ENCODE measurements at regions not wholly inside any gene's neighbourhood (a gene's known extent, or its start where the extent isn't known, plus 50 kb on each side); places are given as distances from the start of the nearest gene placed in this dataset.
"Not testable (repeated sequence)": the region's sequence is repeated elsewhere in the genome, so short reads cannot be mapped to it uniquely, and the experiment has no call there.

DNA sequence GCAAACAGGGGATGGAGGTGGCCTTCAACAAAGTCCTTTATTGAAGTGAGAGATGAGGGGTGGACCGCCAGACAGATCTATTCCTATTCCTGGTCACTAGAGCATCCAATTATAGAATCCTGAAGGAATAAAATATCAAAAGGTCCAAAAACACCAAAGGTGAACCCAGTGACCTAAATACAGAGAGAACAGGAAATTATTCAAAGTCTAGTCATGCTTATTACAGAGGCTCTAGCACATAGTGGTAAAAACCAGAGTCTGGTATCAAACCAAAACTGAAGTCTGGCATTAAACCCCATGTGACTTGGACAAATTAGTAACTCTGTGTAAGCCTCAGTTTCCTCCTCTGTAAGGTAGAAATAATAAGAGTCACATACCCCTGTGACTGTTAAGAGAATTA, 100.5 kb upstream of the SNX2 start:
- no peak for DNase-seq

DNA sequence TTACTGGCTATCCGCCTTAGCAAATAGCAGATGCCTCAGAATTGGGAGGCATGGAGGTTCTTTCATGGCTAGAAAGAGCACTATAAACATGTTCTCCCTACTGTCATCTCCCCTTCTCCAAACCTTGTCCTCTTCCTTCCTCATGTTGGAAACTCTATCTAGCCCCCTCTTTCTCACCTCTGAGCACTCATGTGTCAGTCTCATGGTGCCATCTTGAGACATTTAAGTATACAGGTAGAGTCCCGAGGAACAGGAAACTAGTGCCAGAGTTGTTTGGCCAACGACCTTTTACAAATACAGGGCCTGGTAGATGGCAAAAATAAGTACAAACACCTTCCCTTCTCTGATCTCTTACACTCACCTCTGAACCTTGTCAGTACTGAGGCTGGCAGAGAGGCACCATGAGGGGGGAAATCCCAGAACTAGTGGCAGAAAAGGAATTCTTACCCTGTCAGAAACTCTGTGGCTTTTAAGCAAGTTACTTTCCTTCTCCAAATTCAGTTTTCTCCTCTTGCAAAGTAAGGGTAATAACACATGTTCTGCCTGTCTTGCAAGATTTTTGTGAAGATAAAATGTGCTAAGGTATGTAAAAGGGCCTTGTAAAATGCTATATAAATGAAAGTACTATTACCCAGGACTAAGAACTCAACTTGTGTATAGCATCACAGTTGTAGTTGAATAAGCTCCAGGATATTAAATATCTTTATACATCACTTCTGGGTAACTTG, 94.1 kb upstream of the SNX2 start:
- DNase-seq = no peak

DNA sequence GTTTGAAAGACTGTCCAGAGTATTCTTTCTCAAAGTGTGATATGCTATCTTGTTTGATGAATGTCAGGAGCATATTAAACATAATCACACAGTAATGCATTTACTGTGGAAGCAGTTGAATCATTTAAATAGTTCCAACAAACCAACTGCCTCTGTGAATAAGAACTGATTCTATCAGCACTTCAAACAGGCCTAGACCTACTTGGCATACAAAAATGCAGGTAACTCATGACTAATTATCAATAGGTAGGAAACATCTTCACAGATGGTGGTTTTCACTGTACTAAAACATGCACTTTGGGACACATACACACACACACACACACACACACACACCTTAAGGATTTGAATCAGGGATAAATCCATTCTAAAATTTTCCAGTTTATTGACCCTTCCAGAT, 91.2 kb upstream of the SNX2 start:
- no peak for DNase-seq

DNA sequence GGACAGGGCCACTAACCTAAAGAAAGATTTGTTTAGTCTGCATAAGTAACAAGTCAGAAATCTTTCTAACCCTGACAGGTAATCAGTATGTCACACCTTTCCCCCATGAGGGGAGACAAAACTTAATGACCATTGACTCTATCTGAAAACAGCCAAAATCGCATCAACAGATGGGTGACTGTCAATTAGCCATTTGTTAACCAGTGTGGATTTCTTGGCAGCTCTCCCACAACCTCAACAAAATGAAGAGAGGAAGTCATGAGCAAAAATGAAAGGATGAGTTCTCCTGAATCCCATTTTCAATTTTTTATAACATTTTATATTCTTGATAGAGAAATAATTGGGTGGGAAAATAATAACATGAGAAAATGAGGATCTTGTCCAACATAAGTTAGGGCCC, 84.6 kb upstream of the SNX2 start:
- no peak for DNase-seq

DNA sequence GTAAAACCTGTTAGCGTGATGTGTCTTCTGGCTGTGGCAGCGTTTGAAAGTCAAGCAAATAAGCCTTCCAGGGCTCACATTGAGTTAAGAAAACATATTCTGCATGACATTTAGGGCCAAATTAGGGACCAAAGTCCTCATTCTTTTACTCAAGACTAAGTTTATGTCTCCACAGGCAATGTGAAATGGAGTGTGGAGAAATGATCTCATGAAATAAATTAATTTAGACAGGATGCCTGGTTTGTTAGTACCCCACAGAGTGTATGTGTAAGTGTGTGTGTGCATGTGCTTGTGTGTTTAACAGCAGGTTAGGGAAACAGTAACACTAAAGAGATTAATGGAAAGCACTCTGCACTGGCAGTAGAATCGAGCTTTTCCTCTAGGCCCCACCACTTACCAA, 82.9 kb upstream of the SNX2 start:
- no peak for DNase-seq

DNA sequence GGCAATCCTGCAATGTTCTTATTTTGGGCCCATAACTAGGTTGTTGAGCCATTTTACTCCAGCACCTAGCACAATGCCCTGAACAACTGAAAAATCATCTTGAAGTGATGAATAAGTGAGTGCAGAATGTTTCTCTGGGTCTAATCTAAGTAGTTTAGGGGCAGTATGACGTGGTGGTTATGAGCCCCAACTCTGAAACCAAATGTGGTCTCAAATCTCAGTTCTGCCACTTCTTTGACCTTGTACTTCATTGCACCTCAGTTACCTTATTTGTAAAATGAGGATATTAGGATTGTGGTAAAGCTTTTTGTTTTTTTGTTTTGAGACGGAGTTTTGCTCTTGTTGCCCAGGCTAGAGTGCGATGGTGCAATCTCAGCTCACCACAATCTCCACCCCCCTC, 80.9 kb upstream of the SNX2 start:
- no peak for DNase-seq

DNA sequence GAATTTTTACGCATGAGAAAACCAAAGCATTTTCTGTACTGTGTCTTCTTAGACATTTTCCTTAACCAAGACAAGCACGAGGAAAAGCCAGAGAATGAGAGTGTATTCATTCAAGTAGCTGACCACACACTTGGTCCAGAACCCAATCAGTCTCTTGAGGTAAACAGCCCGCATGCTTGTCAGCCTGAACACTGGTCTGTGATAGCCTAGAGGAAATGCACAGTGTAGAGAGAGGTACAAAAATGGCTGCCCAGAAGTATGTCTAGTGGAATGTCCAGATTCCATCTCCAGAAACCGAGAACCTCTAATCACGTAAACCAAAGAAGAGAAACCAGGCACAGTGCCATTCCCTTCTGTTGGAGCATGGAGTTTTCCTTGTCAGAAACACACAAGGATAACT, 80.0 kb upstream of the SNX2 start:
- DNase-seq = no peak

DNA sequence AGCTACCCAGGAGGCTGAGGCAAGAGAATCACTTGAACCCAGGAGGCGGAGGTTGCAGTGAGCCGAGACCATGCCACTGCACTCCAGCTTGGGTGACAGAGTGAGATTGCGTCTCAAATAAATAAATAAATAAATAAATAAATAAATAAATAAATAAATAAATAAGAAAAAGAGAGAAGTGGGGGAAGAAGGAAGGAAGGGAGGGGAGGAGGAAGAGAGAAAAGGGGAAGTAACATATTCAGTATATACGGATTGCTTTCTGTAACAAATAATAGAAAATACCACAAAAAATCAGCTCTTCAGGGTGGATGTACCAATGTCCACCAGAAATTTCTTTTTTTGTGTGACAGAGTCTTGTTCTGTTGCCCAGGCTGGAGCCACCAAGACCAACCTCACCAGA, 78.1 kb upstream of the SNX2 start:
- not testable (repeated sequence) for DNase-seq

DNA sequence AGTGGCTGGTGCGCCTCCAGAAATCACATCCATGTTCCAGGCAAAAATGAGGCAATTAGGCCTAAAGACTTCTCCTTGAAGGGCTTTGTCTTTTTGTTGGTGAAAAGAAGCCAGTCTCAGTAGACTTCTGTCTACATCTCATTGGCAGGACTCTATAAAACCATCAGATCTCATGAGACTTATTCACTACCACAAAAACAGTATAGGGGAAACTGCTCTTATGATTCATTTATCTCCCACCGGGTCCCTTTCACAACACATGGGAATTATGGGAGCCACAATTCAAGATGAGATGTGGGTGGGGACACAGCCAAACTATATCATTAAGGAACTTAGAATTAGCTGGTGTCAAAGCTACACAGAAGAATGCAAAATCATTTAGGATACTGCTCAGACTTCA, 77.7 kb upstream of the SNX2 start:
- DNase-seq = no peak

DNA sequence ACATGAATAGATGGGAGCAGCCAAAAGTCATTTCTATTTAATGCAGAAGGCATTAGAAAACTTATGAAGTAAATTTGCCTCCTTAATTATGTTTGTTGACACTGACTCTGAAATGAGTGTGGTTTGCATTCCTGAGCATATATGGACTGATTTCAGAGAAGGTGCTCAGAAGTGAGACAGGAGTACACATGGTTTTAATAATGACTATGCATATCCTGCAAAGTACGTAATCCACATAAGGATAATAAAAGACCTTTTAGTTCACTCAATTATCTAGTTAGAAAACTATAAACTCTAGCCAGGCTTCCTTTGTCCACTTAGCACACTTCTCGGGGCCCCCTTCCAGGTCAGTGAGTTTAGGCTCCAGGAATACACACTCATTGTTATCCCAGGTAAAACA, 75.7 kb upstream of the SNX2 start:
- no peak for DNase-seq

DNA sequence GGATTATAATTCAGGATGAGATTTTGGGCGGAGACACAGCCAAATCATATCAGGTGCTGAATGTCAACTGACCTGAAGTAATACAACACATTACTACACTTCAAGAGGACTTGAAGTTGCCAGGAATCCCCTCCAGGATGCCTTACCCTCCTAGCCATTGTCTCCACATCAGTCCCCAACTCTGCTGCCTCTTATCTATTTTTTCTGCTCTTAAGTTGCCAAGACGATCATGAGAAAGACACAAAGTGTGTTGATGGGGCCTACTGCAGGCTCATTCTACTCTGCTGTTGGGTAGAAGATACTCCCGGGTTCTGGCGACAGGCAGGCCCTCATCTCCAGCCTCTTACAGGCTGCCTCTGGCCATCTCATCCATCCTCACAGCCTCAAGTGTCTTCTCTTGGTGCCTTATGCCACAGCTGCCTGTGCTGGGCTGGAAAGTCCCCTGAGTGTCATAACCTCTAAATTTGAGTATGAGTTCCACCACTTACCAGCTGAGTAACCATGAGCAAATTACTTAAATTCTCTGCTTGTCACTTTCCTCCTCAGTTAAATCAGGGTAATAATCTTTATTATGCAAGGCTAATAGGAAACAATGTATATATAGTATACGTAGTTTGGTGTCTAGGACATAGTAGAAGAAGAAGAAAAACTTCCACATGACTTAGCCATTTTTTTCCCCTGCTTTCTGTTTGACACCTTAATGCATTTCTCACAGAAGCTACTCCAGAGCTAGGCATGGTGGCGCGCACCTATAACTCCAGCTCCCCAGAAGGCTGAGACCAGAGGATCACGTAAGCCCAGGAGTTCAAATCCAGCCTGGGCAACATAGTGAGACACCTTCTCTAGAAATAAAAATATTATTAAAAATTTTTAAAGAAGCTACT, 73.0 kb upstream of the SNX2 start:
- DNase-seq = peak; percentile 64

DNA sequence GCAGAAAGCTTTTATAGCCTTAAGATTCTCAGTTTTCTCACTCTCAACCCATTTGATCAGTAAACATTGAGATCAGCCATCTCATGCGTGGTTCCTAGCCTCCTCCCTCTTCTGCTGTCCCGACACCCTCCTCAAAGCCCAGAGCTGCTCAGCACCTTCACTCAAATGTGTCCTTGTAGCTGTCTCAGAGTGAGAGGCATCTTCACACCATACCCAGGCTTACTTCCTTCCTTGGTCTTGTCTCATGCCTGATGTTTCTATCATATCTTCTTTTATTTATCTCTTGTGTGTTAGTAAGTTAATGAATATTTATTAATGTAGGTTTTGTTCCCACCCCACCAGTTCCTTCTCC, 72.4 kb upstream of the SNX2 start:
- DNase-seq = peak; percentile 35

DNA sequence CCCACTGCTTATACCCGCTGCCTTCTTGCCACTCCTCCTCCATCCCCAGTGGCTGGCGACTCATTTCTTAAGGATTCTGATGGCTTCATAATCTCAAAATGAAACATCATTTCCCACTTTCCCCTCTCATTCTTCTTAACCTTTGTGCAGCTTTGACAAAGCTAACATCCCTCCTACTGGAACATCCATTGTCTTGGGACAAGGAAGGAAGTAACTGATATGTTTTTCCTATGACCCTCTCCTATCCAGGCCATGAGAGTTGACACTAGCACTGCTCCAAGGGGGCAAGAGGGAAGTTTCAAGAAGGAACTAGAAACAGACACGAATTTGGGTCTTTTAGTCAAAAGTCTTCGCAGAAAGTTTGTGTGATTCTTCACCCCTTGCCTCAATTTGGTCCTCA, 71.7 kb upstream of the SNX2 start:
- peak; percentile 41 for DNase-seq

DNA sequence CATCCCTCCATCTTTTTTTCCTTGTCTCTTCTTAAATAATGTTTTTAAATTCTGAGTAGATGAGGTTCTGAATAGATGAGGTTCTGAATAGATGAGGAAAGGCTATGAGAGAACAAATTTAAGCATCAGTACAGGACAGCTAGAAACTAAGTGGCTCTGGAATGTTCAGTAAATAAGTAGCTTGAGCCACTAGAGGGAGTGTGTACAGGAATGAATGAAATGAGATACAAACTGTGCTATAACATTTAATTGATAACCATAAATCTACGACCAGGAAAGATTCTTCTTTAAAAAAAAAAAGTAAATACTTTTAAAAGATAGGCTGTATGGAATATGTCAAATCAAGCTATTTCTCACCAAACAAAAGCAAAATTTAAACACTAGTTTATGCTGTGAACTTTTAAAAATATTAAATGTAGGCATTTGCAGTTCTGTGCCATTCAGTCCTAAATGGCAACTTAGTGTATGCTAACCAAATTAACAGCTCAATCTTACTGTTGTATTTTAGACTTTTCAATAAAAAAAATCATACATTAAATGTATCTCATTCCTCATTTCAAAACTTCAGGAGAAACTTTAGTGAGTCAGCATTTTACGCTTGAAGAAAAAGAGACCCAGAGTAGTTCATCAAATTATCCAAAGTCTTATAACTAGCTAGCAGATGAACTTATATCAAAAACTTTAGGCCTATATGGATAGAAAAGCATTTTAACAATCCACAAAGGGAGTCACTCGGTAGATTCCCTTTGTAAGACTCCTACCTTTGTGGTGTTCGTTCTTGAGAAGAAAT, 70.4 kb upstream of the SNX2 start:
- DNase-seq = peak; percentile 26

DNA sequence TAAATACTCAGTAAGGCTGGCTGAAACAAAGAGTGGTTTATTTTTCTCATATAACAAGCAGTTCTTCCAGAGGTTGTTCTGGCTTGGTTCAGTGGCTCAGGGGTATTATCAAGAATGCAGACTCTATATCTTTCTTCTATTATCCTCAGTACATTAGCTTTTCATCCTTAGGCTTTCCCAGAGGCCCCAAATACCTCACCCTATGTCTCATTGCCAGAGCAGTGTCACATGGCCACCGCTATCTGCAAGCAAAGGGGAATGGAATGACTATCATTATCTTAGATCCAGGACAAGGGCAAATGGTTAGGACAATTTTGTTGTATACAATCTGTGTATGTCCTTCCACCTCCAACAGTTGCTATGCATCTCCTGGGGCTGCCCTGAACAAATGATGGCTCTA, 69.0 kb upstream of the SNX2 start:
- no peak for DNase-seq

DNA sequence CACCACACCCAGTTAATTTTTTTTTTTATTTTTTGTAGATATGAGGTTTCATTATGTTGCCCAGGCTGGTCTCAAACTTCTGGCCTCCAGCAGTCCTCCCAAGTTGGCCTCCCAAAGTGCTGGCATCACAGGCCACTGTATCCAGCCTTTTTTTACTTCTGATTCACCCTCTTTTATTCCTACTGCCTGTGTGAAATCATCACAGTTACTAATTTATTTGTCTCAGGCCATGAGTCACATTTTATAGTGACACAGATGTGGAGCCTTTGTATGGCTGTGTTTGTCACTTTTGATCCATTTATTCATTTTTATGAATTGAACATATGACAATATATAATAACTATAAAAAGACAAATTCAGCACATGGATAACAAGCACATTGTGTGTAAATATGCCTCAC, 67.1 kb upstream of the SNX2 start:
- no peak for DNase-seq

DNA sequence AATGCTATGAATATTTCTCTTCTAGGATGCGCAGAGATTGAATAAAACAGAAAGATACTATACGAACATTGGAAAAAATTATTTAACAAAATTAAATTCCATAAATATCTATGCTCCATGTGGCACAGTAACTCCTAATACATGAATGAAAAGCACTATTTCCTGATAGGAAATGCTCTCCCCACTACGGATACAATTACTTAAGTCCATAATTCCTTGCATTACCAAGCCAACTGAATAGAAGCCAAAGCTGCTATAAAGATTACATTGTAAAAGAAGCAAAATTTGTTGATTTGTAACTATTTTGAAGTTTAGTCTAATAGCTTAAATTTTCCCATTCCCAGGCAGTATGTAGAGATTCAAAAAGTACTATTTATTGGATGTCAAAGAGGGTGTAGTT, 61.8 kb upstream of the SNX2 start:
- DNase-seq = no peak

DNA sequence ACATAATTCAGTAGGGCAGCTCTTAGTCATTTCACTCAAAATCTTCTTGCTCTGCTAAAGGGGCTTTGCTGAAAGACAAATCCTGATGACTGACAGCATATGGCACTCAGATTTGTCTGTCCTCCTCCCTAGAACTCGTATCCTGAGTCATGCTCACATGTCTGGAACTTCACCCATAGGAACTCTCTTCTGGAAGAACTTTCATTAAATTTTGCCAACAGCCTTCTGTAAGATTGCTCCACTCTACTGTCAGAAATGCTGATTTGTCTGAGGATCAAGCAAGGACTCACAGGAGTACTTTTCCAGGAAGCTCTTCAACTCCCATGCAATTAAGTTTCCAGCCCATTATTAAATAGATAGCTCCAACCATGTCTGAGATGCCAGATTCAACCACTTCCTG, 59.8 kb upstream of the SNX2 start:
- DNase-seq = no peak

DNA sequence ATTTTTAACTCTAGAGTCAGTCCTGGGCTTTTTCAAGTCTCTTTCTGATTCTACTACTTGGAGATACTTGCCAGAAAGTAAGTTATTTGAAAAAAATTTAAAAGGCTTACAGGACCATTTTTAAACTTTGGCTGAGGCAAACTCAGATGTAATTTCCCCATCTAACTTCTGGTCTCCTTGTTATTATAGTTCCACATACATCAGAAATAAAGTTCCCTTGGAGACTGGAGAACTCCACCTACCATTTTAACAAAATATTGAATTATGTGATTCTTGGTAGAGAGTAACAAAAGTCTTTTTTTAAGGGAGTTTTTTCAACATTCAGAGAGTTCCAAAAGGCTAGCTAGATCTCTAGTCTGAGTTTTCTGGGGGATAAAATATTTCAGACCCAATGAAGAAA, 56.3 kb upstream of the SNX2 start:
- no peak for DNase-seq

DNA sequence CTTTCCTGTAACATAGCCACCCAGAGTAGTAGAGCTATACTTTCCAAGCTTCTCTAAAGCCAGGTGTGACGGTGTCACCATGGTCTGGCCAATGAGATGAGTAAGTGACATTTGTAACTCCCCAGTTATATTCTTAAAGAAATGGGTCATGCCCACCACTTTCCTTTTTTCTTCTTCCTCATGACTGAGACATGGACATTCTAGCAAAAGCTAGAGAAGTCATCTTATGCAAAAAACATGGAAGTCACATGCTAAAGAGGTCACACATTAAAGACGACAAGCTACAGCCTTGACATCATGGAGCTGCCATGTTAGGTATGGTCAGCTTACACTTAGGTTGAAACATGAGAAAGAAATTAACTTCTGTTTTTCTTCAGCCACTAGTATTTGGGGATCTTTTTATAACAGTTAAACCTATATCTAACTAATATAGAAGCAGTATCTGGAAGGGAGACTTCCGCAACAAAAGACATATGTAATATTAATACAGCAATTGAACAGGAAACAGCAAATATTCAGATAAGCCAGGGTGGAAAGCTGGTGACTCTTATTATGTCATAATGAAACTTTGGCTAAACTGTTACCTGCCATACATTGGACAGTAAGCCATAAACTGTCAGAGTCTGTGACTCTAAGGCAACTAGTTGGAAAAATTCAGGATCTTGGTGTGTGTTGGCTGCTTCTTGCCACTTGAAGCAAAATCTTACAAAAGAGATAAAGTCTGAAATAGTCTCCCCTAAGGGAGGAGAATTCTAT, 54.7 kb upstream of the SNX2 start:
- DNase-seq = no peak

DNA sequence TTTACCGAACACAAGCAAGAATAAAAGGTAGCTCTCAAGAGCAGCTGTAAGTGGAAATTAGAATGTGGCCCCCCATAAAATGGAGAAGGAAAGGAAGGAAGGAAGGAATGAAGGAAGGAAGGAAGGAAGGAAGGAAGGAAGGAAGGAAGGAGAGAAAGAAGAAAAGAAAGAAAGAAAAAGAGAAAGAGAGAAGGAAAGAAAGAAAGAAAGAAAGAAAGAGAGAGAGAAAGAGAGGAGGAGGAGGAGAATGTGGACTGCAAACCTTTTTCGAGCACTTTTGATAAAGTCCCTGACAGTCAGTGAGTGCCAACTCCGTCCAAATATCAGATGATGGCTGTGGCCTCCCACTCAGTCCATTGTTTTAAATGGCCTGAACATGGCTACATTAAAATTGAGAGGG, 53.8 kb upstream of the SNX2 start:
- no peak for DNase-seq

DNA sequence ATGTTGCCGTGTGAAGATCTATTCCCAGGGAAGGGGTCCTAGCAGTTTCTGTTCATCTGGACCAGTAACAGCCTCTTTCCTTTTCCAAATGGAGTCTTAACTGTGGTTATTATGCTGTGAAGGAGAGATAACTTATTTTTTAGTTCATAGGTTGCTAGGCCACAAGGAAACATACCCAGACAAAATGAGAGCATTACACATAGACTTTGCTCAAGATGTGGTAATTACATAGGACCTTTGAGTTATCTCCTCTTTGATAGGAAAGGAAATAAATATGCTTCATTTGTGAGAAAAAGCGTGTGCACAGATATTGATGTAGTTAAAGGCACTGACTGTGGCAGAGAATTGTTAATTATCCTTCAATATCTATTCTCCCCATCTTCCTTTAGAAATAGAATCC, 52.5 kb upstream of the SNX2 start:
- DNase-seq = no peak
